ENCODE measurements at regions not wholly inside any gene's neighbourhood (a gene's known extent, or its start where the extent isn't known, plus 50 kb on each side); places are given as distances from the start of the nearest gene placed in this dataset.

DNA sequence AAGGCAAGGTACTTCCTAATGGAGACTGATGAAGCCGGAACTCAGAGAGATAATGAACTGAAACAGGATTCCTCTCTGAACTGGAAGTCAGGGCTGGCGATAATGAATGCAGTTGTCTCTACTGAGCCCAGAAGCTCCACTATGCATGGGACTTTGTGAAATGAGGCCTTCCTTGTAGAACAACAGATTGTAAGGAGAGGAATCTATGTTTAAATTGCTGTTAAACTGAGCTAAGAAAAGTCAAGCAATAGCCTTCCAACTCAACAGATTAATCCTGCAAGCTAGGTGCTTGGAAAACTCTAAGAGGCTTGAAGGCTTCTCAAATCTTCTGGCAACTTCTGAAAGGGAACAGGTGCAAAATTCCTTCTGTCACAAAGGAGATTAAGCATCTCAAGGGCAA lies 119.5 kb upstream of the ARHGAP5 start:
- no peak for DNase-seq (ENCODE audit: low read depth, low spot score)
- in situ Hi-C loops (cut with HindIII; ENCODE audit: low pct_unique_long_range_greater_than_20kb, low sequenced_read_pairs): no loop called here

- no peak for DNase-seq (ENCODE audit: low read depth, low spot score)
- in situ Hi-C loops (cut with HindIII; ENCODE audit: low pct_unique_long_range_greater_than_20kb, low sequenced_read_pairs): no loop called here
Observed at GRCh38 chr14:31960039-31960438, 117.1 kb upstream of the ARHGAP5 start.

DNA sequence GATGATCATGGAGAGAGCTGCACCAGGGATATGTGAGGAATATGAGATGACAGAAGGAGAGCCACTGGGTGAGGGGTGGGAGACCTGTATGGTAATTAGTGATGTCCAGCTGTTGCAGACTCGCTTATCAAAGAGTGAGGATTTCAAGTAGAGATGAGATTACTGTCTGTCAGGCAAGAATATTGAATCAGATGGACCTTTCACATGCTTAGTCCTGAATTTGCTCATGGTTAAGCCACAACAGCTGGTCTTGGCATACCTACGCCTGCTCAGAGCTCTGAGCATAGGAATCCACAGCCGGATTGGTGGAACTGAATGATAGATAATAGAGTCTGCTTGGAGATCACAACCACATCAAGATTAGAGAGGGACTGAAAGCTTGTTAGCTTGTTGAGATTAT lies 115.2 kb upstream of the ARHGAP5 start:
- DNase-seq (ENCODE audit: low read depth, low spot score): no peak
- in situ Hi-C loops (cut with HindIII; ENCODE audit: low pct_unique_long_range_greater_than_20kb, low sequenced_read_pairs): no loop called here

- no peak for DNase-seq (ENCODE audit: low read depth, low spot score)
- in situ Hi-C loops (cut with HindIII; ENCODE audit: low pct_unique_long_range_greater_than_20kb, low sequenced_read_pairs): no loop called here
Observed at GRCh38 chr14:31962920-31963319, 114.2 kb upstream of the ARHGAP5 start.

DNA sequence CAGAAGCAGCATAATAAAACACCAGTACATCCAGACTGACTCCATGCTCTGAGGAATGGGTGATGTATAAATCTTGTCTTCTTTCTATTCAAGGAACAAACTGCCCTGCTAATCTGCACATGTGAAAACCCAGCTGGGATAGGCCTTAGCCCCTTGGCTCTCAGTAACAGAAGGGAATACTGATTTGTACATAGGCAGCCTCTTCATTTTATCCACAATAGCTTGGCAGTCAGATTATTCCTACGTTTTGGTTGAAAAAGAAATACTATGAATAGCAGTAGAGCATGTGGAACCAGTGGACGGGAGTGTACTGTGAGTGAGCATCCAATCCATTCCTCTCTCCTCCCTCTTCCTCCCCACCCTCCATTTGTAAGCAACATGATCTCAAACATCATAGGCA lies 113.5 kb upstream of the ARHGAP5 start:
- no peak for DNase-seq (ENCODE audit: low read depth, low spot score)
- in situ Hi-C loops (cut with HindIII; ENCODE audit: low pct_unique_long_range_greater_than_20kb, low sequenced_read_pairs): no loop called here

DNA sequence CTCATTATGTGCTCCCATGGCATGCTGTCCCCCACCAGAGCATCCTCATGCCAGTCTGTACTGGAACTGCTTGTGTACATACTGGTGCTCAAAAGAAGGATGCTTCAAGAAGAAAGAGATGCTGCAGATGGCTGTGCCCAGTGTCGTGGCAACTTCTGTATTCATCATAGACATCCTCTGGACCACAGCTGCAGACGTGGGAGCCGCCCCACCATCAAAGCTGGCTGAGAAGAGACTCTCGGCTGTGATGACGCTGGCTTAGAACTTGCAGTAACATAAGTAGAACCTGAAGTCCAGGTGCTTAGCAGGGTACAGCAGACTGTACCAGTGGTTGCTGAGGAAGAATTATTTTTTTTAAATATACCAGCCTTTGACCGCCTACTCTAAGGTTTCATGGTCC lies 112.6 kb upstream of the ARHGAP5 start:
- DNase-seq (ENCODE audit: low read depth, low spot score): no peak
- in situ Hi-C loops (cut with HindIII; ENCODE audit: low pct_unique_long_range_greater_than_20kb, low sequenced_read_pairs): no loop called here

DNA sequence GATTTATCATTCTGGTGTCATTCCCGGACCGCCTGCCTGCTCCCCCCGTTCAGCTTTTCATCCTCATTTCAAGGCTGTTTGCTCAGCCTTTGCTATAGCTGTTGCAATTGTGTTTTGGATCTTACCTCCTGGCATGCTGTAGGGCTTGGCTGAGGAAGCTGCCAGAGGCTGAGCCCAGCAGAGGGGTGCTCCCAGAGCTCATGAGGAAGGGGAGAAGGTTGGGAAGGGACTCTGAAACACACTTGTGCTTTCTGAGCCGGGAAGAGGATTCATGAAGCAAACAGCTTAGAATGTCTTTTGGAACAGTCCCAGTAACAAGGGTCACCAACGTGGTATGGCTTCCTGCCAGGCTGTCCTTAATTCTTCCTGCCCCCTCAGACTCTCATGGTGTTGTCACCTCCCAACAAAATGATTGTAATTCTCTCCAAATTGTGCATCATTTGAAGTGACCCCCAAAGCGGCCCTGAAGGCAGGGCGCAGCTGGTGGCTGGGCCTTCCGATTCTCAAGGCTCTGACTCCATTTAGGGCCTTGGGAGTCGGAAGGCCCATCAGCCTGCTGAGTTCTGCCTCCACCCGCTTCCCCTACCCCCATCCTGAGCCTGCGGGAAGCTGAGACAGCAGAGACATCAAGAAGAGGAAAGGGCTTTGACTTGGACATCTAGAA lies 111.9 kb upstream of the ARHGAP5 start:
- in situ Hi-C loops (cut with HindIII; ENCODE audit: low pct_unique_long_range_greater_than_20kb, low sequenced_read_pairs): no loop called here
- DNase-seq (ENCODE audit: low read depth, low spot score): no peak

DNA sequence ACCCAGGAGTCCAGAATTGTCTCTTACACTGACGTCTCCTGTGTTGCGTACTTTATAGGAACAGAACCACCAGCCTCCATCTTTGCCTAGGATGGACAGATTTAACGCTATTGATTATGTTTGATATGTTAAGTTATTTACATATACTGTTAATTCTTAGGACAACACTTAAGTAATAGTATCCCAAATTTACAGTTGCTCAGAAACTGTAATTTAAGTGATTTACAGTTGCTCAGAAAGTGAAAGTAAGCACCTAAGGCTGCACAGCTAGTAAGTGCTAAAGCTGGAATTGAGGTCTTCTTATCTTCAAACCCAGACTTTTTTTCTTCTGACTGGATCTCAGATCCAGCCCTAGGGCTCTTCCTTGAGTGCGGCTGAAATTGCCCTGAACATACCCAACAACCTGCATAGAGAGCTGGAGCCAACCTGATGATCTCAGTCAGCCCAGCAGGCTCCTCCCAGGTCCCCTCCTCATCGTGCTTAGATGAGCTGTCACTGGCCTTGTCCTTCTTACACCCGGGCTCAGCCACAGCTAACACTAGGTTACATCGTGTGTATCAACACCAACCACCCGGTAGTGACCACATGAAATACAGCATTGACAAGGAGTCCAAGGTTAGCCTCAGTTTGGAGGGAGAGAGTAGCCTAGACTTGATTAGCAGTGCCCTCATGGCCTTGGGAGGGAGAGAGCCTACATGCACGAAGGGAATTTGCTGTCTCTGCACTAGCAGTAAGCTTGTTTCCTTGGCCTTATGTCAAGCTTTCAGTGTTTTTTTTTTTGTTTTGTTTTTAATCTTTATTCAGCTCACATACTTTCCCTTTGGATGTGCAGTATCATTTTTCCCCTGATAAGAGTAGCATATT lies 111.1 kb upstream of the ARHGAP5 start:
- no peak for DNase-seq (ENCODE audit: low read depth, low spot score)
- in situ Hi-C loops (cut with HindIII; ENCODE audit: low pct_unique_long_range_greater_than_20kb, low sequenced_read_pairs): no loop called here

- DNase-seq (ENCODE audit: low read depth, low spot score): no peak
- in situ Hi-C loops (cut with HindIII; ENCODE audit: low pct_unique_long_range_greater_than_20kb, low sequenced_read_pairs): no loop called here
Observed at GRCh38 chr14:31966896-31967668, 110.0 kb upstream of the ARHGAP5 start.

DNA sequence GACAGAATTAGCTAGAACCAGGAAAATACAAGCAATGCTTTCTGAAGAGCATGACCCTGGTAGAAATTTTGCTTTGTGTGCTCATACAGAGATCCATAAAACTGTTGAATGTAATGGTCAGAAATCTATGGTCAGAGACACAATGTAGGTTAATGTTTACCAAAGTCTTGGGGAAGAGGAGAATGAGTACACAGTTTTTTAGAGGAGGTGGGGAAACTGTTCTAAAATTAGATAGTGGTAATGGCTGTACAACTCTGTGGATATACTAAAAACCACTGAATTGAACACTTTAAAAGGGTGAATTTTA lies 109.5 kb upstream of the ARHGAP5 start:
- no peak for DNase-seq (ENCODE audit: low read depth, low spot score)
- in situ Hi-C loops (cut with HindIII; ENCODE audit: low pct_unique_long_range_greater_than_20kb, low sequenced_read_pairs): no loop called here

DNA sequence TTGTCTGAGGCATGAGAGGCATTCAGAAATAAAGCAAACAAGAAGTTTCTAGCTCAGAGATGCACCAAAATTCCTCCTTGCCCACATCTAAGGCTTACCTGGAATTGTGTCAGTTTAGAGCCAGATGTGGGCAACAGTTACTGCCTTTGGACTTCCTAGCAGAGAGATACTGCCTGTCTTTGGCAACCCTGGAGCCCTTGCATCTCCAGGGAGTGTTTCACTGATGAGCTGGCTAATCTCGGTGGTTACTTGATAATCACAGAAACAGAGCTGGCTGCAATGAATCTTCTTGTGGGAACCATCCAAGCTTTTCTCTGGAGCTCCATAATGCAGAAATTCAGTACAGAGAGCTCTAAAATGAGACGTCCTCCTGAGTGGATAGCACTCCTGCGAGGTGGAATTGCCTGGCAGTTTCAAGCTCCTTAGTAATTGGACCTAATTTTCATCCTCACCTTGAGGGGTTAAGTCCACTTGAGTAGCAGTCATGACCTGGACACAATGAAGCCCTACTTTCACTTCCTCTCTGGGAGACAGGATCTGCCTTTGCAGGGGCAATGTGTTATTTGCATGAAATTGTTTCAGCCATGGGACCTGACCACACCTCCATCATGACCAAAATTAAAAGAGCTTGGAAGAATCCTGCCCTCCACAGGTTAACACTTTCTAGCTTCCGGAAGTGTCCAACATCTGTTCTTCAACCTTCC lies 108.8 kb upstream of the ARHGAP5 start:
- DNase-seq (ENCODE audit: low read depth, low spot score): no peak

GRCh38 chr14:31968956-31969698 lies 108.0 kb upstream of the ARHGAP5 start:
- in situ Hi-C loops (cut with HindIII; ENCODE audit: low pct_unique_long_range_greater_than_20kb, low sequenced_read_pairs): no loop called here
- DNase-seq (ENCODE audit: low read depth, low spot score): no peak

More for the DNA sequence above, 108.8 kb upstream of the ARHGAP5 start:
- in situ Hi-C loops (cut with HindIII; ENCODE audit: low pct_unique_long_range_greater_than_20kb, low sequenced_read_pairs): no loop called here

DNA sequence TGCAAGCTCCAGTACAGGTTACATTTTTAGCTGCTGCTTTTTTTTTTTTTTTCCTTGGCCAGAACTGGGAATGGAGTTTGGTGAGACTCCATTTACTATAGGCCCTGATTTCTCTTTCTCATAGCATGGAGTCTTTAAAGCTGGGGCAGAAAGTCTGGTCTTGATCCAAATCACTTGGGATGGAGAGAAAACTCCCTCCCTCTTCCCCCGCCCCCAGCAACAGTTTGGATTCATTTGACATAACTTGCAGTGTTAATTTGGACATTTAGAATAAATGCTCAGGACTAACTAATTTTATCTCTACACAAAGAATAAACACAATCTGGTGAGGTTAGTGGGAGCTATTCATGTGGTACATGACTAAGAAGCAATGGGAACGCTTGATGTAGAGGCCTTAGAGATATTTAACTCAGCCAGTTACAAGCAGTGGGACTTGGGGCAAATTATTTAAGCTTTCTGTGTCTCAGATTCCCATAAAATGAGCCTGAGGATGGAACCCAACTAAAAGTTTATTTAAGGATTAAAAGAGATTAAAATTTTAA lies 107.3 kb upstream of the ARHGAP5 start:
- DNase-seq (ENCODE audit: low read depth, low spot score): no peak
- in situ Hi-C loops (cut with HindIII; ENCODE audit: low pct_unique_long_range_greater_than_20kb, low sequenced_read_pairs): no loop called here

DNA sequence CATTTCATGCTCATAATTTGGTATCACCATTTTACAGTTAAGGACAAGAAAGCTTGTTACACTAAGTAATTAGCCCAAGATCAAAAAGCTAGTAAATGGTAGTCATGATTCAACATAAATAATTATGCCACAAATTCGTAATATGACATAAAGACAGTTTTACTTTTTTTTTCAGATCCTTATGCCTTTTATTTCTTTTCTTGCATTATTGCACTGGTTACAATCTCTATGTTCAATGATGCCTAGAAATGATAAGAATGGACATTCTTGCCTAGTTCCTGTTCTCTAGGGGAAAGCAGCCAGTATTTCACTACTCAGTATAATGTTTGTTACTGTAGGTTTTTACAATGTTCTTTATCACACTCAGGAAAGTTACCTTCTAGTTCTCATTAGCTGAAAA lies 106.4 kb upstream of the ARHGAP5 start:
- in situ Hi-C loops (cut with HindIII; ENCODE audit: low pct_unique_long_range_greater_than_20kb, low sequenced_read_pairs): no loop called here
- no peak for DNase-seq (ENCODE audit: low read depth, low spot score)

DNA sequence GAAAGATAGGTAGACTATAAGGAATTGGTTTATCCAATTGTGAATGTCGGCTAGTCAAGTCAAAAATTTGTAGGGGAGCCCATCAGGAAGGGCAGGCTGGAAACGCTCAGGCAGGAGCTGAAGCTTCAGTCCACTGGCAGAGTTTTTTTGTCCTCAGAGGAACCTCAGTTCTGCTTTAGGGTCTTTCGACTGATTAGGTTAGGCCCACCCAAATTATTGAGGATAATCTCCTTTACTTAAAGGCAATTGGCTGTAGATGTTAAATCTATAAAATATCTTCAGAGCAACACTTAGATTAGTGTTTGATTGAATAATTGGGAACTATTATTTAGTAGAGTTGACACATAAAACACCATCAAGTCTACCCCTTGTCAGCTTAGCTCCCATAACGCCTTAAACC lies 105.5 kb upstream of the ARHGAP5 start:
- in situ Hi-C loops (cut with HindIII; ENCODE audit: low pct_unique_long_range_greater_than_20kb, low sequenced_read_pairs): no loop called here
- no peak for DNase-seq (ENCODE audit: low read depth, low spot score)

DNA sequence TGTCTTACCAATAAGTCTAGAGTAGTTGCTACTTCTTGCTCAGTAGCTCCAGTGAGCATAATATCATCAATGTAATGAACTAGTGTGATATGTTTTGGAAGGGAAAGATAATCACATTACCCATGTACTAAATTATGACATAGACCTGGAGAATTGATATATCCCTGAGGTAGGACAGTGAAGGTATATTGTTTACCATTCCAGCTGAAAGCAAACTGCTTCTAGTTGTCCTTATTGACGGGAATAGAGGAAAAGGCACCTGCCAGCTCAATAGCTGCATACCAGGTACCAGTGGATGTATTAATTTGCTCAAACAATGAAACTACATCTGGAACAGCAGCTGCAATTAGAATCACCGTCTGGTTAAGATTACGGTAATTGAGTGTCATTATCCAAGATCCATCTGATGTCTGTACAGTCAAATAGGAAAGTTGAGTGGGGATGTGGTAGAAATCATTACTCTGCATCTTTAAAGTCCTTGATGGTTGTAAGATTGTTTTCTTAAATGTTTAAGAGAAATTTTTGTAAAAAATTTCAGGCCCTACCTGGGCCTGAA lies 100.0 kb upstream of the ARHGAP5 start:
- in situ Hi-C loops (cut with HindIII; ENCODE audit: low pct_unique_long_range_greater_than_20kb, low sequenced_read_pairs): no loop called here
- DNase-seq (ENCODE audit: low read depth, low spot score): no peak

GRCh38 chr14:31978423-31978822 lies 98.7 kb upstream of the ARHGAP5 start:
- in situ Hi-C loops (cut with HindIII; ENCODE audit: low pct_unique_long_range_greater_than_20kb, low sequenced_read_pairs): no loop called here
- no peak for DNase-seq (ENCODE audit: low read depth, low spot score)
